Fibroblast of lung (primary cell): ENCODE measurements at regions not wholly inside any gene's neighbourhood (a gene's known extent, or its start where the extent isn't known, plus 50 kb on each side); places are given as distances from the start of the nearest gene placed in this dataset.

Experiments
- EZH2 ChIP-seq: IDR thresholded peaks from 2 replicates; pipeline ENCODE4 v1.5.1; 2012; ENCODE audit warnings: low read length, control low read depth, mild to moderate bottlenecking; ENCODE audit errors: missing control alignments
- TF ChIP-seq, protein P1 (sequence below), 2 donors: IDR thresholded peaks in 1 of 2; conservative IDR thresholded peaks in 1 of 2; 1 replicate in 1 of 2; 2 replicates in 1 of 2; pipeline ENCODE4 v1.5.1; 2011 to 2012; ENCODE audit warnings: low read length in 2 of 2, control low read depth in 1 of 2, inconsistent platforms in 1 of 2, low read depth in 1 of 2, mild to moderate bottlenecking in 1 of 2

DNA sequence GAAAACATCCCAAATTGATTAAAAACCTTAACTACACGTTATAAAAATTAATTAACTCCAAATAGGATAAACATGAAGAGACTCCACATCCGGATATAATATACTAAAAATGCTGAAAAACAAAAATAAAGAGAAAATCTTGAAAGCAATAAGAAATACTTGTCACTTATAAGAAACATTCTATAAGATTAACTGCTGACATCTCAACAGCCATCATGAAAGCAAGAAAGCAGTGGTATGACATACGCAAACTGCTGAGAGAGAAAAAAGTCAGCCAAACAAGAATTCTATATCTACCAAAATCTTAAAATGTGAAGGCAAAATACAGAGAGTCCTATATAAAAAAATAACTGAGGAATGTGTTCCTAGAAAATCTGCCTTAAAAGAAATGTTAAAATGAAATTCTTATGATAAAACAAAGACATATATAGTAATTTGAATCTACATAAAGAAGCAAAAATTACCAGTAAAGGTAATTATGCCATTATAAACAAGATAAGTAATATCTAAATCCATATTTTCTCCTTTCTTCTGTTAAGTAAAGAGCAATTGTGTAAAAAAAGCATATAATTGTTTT lies 1851.1 kb downstream of the PCDH9 start:
- TF ChIP-seq, protein P1, sequence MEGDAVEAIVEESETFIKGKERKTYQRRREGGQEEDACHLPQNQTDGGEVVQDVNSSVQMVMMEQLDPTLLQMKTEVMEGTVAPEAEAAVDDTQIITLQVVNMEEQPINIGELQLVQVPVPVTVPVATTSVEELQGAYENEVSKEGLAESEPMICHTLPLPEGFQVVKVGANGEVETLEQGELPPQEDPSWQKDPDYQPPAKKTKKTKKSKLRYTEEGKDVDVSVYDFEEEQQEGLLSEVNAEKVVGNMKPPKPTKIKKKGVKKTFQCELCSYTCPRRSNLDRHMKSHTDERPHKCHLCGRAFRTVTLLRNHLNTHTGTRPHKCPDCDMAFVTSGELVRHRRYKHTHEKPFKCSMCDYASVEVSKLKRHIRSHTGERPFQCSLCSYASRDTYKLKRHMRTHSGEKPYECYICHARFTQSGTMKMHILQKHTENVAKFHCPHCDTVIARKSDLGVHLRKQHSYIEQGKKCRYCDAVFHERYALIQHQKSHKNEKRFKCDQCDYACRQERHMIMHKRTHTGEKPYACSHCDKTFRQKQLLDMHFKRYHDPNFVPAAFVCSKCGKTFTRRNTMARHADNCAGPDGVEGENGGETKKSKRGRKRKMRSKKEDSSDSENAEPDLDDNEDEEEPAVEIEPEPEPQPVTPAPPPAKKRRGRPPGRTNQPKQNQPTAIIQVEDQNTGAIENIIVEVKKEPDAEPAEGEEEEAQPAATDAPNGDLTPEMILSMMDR (conservative IDR thresholded peaks at IDR 0.05 in 1 of 2, IDR thresholded peaks at IDR 0.05 in 1 of 2; ENCODE audit: low read depth in 1 of 2, low read length in 2 of 2), result no peak
- TF ChIP-seq EZH2, result no peak
